ENCODE measurements at regions not wholly inside any gene's neighbourhood (a gene's known extent, or its start where the extent isn't known, plus 50 kb on each side); places are given as distances from the start of the nearest gene placed in this dataset.
A peak's percentile ranks its signal among the peaks of the same experiment; 100 is the strongest.

DNA sequence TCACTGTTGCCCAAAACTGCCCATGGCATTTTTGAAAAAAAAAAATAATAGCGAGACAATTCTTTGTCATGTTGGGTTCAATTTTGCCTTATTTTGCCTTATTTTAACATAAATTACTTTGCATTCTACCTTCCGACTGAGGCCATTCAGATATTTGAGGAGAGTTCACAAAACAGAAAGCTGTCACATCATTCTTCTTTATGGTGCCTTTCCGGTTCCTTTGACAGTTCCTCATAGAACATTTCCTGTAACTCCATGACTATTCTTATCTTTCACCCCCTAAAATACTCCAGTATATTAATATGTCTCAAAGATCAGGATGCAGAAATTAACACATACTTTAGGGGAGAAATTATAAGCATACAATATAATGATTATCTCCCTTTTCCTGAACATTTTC lies 476.7 kb downstream of the NOVA1 start:
- no peak for DNase-seq

DNA sequence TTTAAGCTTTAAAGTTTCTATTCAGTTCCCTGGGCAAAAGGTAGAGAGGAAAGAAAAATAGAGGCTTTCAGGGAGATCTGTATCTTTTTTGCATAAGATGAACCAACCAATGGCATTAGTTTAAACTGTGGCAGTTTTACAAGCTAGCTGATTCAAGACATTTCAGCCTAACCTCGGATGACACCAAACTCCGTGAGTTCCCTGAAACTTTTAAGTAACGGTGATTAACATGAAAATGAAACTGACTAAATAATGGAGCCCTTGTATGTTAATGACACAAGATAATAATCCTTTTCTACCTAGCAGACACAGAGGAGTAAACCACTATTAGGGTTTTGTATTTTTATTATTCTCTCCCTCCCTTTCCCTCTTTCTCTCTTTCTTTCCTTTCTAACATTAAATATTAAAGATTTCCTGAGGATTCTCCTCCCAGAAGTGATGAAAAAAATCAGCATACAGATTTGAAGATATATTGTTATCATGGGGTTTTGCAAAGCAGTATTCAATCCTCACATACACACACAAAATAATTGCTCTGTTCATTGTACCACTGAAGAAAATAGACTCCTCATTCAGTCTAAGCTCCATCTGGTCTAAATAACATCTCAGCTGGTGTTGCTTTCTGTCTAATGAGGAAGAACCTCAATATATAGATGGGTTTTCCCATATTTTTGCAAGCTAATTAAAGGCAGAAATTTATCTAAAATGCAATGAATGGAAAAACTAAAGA lies 483.8 kb downstream of the NOVA1 start:
- no peak for DNase-seq

GRCh38 chr14:26104717-26105116 lies 493.1 kb downstream of the NOVA1 start:
- no peak for DNase-seq

- no peak for DNase-seq
Observed at GRCh38 chr14:26097852-26098251, 500.0 kb downstream of the NOVA1 start.

- peak in 1 of 2 experiments; percentile 57 for DNase-seq
Observed at GRCh38 chr14:26088275-26088674, 509.6 kb downstream of the NOVA1 start.

- no peak for DNase-seq
Observed at GRCh38 chr14:26081043-26081442, 516.8 kb downstream of the NOVA1 start.

DNA sequence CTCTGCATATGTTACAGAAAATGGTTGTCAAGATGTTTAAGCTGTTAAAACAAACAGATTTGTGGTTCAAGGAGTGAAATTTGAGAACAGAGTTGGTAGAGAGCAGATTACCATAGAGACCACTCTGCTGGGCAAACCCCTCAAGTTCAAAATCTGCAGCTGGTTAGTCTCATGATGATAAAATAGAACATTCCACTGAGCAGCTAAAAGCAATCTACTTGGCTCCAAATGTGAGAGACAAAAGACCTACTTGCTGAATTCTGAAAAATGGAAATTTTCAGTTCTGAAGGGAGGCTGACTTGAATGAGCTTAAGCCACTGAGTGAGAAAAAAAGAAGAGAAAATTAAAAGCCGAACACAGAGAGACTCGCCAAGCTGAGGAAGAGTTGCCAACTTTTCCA lies 519.3 kb downstream of the NOVA1 start:
- peak in 1 of 2 experiments; percentile 58 for DNase-seq

DNA sequence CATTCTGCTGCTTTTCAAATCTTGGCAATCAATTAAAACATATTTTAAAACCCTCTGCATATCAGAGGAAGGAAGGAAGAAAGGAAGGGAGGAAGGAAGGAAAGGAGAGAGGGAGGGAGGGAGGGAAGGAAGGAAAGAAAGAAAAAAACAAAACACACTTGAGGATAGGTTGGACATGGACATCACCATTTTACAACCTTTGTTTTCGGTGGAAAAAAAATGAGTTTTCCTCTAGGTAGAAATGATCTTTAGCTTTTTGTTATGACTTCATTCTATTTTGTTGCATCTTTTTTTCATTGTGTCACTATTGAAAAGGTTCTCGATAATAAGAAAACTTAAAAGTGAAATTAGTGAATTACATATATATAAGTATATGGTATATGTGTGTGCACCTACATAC lies 522.9 kb downstream of the NOVA1 start:
- no peak for DNase-seq

DNA sequence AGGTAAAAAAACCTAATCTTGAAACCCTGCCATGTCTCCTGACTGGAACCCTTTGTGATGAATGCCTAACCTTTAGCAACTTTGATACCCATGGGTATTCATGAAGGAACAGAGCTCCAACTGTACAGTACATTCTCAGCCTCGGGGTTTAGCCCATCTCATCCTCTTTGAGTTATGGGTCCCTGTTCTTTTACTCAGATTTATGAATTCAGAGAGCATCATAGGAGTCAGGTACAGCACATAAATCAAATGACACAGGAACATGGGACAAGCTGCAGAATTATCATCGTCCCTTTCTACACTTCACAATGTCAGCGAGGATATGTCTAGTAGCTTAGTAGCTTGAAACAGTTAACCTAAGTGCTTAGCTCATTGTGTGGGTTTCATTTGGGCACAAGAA lies 527.4 kb downstream of the NOVA1 start:
- no peak for DNase-seq

DNA sequence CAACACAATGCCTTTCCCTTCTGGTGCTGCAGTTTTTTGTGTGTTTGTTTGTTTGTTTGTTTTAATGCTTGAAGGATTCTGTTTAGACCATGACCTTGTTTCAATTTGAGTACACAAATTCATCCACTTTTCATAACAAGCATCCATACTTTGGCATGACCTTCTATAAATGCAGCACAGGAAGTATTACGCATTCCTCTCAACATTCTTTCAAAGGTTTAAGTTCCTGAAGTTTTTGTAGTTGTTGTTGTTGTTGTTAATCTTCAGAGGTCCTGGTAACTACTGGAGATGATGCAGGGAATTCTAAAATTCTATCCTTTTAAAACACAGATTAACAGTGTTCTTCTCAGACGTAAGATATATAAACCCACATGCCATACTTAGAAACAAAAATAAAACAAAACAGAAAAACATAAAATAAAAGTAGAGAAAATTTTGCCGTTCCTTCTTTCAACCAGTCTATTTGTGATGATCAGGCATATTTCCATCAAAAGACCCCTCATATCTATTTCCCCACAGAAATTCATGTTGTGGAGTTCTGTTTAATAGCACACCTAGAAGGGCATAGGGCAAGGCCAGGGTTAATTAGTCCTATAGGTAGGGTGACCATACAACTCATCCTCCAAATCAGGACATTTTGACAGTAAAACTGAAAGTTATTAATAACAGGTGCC lies 529.9 kb downstream of the NOVA1 start:
- DNase-seq, result no peak

DNA sequence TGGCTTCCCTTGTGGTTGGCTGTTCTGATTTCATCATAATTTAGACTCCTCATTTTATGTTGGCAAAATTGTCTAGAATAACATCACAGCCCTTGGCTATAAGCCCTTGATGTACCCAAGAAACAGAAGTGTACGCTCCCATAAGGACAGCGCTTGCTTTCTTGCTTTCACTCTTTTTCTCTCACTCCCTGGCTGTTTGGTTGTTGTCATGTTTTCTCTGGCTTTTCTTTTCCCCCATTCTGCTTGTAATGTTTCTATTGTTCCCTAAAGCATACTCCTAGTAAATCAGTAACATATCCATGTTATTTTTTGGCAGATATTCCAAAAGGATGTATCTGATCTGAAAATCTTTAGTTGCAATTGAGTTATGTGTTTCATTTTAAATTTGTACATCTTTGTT lies 530.5 kb downstream of the NOVA1 start:
- DNase-seq, result no peak

DNA sequence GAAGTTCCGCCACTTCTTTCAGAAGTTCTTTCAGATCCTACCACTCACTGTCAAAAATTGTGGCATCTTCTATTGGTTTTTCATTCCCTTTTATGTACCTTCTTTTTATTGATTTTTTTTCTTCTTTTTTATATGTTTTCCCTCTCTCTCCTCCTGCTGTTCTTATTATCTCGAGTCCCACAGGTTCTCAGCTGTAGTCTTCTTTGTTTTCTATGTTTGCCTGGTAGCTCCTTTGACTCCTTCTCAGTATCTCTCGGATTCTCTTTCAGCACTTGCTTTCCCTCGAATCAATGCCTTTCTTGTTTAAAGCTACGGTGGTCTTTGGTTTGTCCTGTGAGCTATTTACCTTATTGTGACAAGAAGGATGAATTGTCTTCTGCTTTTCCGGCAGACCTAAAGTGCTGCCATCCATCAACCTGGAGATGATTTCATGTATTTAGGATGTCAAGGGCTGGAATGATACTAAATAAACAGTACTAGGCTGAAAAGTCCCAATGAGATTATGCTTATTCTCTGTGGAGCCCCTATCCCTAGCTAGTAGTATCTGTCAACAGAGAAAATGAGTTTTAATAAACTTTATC lies 541.7 kb downstream of the NOVA1 start:
- no peak for DNase-seq

DNA sequence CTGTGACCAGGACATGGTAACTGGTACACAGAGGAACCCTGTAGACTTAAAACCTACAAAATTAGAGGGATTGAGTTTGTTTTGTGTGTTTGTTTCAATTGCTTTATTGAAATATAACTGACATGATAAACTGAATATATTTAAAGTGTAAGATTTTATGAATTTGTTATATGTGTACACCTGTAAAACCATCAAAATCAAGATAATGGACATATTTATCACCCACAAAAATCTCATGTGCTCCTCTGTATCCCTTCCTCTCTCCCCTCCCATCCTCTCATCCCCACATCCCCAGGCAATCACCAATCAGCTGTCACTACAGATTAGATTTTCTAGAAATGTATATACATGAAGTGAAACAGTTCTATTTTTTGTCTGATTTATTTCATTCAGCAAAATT lies 565.5 kb downstream of the NOVA1 start:
- no peak for DNase-seq

GRCh38 chr14:26026384-26026783 lies 571.4 kb downstream of the NOVA1 start:
- no peak for DNase-seq

- DNase-seq, result no peak
Observed at GRCh38 chr14:26023967-26024366, 573.9 kb downstream of the NOVA1 start.

DNA sequence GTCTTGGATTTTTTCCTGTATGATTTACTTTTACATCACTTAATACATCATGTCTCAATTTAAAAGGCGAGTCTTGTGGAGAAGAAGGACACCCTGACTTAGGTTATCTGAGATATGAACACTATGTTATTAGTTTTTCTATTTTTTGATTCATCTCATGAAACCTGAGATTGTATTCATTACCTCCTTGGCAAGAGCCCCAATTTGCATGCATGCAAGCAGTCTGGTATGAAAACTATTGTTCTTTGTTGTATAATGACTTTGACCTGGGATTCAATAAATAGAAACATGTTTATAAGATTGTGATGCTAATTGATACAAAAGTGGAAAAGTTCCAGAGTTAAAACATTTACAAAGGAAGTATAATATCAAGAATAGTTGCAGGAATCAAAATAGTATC lies 576.1 kb downstream of the NOVA1 start:
- DNase-seq, result no peak

GRCh38 chr14:26017270-26017669 lies 580.6 kb downstream of the NOVA1 start:
- no peak for DNase-seq

DNA sequence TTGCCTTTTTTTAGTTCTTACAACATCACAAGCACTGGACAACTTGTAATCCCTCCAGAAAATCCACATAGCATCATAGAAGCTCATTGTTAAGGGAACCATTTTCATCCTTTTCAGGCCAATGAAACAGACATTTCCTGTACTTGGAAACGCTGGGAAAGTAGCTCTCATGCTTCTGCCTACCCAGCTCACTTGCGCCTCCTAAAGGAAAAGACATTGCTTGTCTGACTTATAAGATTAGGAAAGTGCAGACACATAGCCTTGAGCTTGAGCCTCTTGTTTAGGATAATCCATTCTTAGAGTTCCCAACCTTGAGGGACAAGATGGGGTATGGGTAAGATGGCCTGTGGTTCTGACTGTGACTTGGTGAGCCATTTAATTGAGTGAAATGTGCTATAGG lies 589.5 kb downstream of the NOVA1 start:
- peak; percentile 2 to 32 for DNase-seq

DNA sequence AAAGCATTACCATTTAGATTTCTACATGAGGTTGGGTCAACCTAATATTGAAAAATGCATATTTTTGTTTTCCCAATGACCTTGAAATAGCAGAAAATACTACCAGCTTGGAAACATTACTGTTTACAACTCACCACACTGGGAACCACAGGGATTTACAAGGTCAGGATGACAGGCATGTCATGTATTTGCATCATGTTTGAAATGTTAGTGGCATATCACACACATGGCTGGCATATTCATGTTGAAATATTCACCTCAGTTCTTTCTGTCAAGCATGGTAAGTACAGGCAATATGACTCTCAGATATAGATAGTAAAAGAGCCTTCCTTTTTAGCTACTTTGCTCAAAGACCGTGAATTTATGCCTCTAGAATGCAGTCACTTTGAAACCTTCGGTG lies 593.5 kb downstream of the NOVA1 start:
- no peak for DNase-seq

GRCh38 chr14:25993830-25994229 lies 604.0 kb downstream of the NOVA1 start:
- DNase-seq, result no peak

DNA sequence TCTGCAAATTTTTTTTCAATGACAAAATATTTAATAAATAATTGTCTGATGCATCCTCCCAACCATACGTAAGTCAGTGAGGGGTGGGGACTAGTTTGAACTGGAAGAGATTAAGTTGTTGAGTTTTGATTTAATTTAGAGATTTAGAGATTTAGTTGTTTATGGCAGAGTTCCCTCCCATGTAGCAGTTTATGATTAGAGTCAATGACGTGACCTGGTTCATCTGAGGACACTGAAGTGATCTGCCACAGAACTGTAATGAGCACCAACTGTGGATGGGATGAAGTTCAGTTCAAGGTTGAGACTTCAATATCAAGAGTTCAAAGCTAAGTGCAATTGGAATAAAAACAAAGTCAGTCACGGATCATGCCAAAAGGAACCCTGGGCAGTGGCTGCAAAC lies 609.3 kb downstream of the NOVA1 start:
- peak in 1 of 2 experiments; percentile 22 for DNase-seq

DNA sequence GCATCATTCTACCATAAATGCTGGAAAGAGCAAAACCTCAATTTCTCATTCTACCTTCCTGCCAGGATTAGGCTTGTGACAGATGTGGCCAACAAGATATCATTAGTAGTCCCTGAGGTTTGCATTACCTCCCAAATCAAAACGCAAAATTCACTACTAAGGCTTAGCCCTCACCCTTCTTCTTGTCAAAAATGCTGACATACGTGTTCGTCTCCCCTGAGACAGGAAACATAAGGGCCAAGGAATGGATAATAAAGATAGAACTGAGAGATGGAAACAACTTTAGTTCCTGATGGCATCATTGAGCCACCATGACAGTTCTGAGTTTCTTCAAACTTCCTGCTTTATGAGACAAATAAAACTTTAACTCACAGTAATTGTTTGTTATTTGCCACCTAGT lies 642.1 kb downstream of the NOVA1 start:
- DNase-seq, result no peak

DNA sequence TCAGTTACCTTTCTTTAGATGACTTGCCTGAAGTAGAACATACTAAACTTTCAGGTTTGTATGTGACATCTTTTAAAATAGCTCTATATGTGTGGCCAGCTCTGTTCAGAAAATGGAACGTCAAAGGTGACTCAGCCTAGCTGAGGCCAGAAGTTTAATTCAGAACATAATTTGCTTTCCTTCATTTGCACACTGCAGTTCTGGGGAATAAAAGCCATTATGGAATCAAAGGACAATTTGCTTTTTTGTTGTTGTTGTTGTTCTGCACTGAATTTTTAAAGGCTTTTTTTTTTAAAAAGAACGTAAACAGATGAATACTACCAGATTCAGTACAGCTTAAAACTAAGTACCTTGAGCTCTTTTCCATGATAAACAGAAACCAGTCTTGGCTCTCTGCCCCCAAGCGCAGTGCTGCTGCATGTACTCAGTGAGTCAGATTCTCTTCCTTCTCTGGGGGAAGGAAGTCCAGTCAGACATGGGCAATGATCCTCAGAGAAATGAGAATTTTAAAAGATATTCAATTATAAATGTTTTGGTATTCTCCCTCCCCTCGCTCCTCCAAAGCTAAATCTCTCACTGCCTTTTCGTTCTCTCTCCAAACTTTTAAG lies 644.2 kb downstream of the NOVA1 start:
- DNase-seq, result peak; percentile 24 to 60

DNA sequence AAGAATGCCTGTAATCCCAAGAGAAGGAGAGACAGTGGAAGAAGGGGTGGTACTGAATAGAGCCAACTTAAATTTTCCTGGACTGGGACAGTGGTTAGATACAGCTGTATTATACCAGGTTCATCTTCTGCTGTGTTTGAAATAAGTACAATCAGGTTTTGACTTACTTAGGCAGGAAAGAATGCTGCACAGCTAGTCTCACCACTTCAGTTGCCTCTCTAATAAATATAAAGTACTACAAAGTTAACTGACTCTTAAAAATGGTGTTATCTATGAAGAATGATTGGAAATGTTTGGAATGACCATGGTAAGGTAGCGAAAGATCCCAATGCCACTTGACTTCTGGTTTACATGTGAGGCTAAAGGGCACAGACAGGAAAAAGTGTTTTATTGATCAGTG lies 652.1 kb downstream of the NOVA1 start:
- no peak for DNase-seq

All from NCI-H446 (cell line).